ENCODE measurements at regions not wholly inside any gene's neighbourhood (a gene's known extent, or its start where the extent isn't known, plus 50 kb on each side); places are given as distances from the start of the nearest gene placed in this dataset.

DNA sequence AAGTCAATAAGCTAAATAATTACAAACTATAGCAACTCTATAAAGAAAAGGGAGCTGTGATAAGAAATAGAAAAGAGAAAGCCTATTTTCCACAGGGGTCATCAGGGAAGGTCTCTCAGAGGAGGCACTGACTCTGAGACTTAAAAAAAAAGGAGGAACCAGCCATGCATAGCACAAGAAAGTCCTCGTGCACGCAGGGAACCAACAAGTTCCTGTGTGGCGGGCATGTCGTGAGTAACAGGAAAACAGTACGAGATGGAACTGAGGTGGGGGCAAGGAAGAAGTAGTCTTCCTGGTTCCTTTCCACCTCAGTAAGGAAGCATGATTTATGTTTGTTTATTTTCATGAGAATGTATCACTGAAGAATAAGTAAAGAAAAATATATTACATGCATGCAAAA, 367.0 kb upstream of the TMEM132C start:
- TF ChIP-seq, protein P1, sequence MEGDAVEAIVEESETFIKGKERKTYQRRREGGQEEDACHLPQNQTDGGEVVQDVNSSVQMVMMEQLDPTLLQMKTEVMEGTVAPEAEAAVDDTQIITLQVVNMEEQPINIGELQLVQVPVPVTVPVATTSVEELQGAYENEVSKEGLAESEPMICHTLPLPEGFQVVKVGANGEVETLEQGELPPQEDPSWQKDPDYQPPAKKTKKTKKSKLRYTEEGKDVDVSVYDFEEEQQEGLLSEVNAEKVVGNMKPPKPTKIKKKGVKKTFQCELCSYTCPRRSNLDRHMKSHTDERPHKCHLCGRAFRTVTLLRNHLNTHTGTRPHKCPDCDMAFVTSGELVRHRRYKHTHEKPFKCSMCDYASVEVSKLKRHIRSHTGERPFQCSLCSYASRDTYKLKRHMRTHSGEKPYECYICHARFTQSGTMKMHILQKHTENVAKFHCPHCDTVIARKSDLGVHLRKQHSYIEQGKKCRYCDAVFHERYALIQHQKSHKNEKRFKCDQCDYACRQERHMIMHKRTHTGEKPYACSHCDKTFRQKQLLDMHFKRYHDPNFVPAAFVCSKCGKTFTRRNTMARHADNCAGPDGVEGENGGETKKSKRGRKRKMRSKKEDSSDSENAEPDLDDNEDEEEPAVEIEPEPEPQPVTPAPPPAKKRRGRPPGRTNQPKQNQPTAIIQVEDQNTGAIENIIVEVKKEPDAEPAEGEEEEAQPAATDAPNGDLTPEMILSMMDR (IDR thresholded peaks at IDR 0.05), result no peak
- Mint-ChIP-seq H3K36me3 (ENCODE audit: low read depth) (no peaks in the 10 kb centered on the region; the same call in 1 of the 2 replicates), H3K4me3 (no peak overlapping the region), H3K9me3 (peaks cover 53% of the 10 kb centered on the region), H3K4me1 (ENCODE audit: low read depth) (no peaks in the 10 kb centered on the region), H3K27ac (no peak overlapping the region), H3K27me3 (ENCODE audit: insufficient read depth) (no peaks in the 10 kb centered on the region)
- DNase-seq, result no peak

DNA sequence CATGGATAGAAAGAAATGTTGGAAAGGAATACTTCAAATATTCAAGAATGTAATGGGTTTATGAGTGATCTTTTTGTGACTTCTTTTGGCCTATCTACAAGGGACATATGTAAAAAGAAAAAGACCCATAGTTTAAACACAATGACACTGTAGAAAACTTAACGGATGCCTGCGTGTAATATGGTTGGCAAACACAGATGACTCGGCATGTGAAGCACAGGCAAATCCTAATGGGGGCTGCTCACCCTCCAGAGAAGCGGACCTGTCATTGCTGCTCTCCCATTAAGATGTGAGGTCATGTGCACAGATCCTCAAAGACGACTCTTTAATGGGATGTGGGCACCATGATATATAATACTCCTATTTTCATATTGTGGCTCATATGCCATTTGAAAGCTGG, 366.6 kb upstream of the TMEM132C start:
- Mint-ChIP-seq H3K27ac (no peak overlapping the region), H3K4me3 (no peak overlapping the region), H3K4me1 (ENCODE audit: low read depth) (no peaks in the 10 kb centered on the region), H3K27me3 (ENCODE audit: insufficient read depth) (no peaks in the 10 kb centered on the region), H3K9me3 (peaks cover 52% of the 10 kb centered on the region), H3K36me3 (ENCODE audit: low read depth) (no peaks in the 10 kb centered on the region; the same call in 1 of the 2 replicates)
- DNase-seq, result no peak
- TF ChIP-seq, protein P1 (IDR thresholded peaks at IDR 0.05), result no peak

DNA sequence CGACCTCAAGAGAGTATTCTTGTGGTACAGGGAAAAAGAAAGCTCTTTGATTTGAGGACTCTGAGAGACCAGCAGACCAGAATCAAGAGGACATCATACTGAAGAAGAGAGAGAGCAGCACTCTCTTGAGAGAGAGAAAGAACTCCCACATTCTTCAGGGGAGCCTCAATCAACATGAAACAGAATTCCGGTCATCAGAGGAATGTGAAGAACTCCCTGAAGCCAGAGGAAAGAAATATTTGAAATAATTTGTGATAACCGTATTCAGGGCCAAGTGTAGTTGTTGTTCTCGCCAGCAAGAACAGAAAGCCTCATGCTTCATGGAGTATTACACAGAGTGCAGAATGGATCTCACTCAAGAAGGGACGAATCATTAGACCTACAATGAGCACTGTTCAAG, 363.8 kb upstream of the TMEM132C start:
- Mint-ChIP-seq H3K4me1 (ENCODE audit: low read depth) (no peaks in the 10 kb centered on the region), H3K27ac (no peak overlapping the region), H3K9me3 (peaks cover 36% of the 10 kb centered on the region), H3K36me3 (ENCODE audit: low read depth) (no peaks in the 10 kb centered on the region; the same call in 1 of the 2 replicates), H3K27me3 (ENCODE audit: insufficient read depth) (no peaks in the 10 kb centered on the region), H3K4me3 (no peak overlapping the region; the same call in 1 of the 2 replicates)
- no peak for DNase-seq
- TF ChIP-seq, protein P1 (IDR thresholded peaks at IDR 0.05), result no peak

DNA sequence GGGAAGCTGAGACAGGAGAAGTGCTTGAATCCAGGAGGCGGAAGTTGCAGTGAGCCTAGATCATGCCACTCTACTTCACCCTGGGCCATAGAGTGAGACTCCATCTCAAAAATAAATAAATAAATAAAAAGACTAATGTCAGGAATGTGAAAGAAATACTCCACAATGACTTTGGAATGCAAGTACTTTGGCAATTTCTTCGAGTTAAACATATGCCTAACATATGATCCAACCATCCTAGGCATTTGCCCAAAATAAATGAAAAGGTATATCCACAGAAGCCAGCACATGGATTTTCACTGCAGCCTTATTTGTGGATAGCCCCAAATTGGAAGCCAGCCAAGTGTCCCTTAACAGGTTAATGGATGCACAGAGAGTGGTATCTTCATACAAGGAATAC, 357.9 kb upstream of the TMEM132C start:
- no peaks in the 10 kb centered on the region; the same call in 1 of the 2 replicates for H3K27me3 Mint-ChIP-seq (ENCODE audit: insufficient read depth)
- no peaks in the 10 kb centered on the region for H3K4me1 Mint-ChIP-seq (ENCODE audit: low read depth)
- peaks cover 59% of the 10 kb centered on the region for H3K9me3 Mint-ChIP-seq
- DNase-seq, result no peak
- no peaks in the 10 kb centered on the region for H3K36me3 Mint-ChIP-seq (ENCODE audit: low read depth)
- TF ChIP-seq, protein P1 (IDR thresholded peaks at IDR 0.05), result no peak
- no peak overlapping the region for H3K4me3 Mint-ChIP-seq
- no peak overlapping the region for H3K27ac Mint-ChIP-seq

DNA sequence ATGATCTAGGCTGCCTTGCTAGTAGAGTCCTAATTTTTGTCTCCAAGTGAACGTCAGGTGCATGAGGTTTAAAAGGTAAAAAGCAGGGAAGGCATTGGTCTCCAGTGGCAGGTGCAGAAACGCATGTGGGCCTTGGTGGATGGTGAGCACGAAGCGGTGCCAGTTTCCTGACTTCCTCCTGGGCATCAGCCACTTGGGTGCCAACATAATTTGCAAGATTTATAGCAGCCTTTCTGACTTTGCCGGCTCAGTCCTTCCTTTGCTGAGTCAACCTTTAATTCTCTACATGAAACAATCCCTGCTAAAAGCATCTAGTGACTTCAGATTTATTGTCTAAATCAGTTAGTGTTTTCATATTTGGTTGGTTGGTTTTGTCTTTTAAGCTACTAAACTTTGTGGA, 355.7 kb upstream of the TMEM132C start:
- no peaks in the 10 kb centered on the region; the same call in 1 of the 2 replicates for H3K27me3 Mint-ChIP-seq (ENCODE audit: insufficient read depth)
- TF ChIP-seq, protein P1 (IDR thresholded peaks at IDR 0.05), result no peak
- H3K9me3 Mint-ChIP-seq, result peaks cover 48% of the 10 kb centered on the region
- no peak overlapping the region for H3K27ac Mint-ChIP-seq
- no peaks in the 10 kb centered on the region for H3K4me1 Mint-ChIP-seq (ENCODE audit: low read depth)
- no peak overlapping the region for H3K4me3 Mint-ChIP-seq
- DNase-seq, result no peak
- no peaks in the 10 kb centered on the region for H3K36me3 Mint-ChIP-seq (ENCODE audit: low read depth)
